ENCODE measurements at regions not wholly inside any gene's neighbourhood (a gene's known extent, or its start where the extent isn't known, plus 50 kb on each side); places are given as distances from the start of the nearest gene placed in this dataset.

DNA sequence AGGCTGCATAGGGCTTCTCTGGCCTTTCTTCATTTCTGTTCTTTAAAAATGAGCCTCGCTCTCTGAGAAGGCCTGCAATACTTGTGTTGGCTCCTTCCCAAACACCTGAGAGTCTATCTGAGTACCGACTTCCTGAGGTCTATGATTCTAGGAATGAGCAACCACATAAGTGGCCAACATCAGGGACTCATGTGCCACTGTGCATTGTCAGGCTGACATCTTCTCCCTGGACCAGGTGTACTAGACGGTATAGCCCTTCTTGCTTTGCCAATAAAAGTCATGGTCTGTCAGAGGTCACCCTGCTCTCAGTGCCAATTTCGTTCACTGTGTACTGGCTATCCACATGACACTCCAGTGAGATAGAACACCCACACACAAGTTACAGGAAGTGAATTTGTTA, 67.4 kb upstream of the EPHA5 start:
- TF ChIP-seq, protein P1, sequence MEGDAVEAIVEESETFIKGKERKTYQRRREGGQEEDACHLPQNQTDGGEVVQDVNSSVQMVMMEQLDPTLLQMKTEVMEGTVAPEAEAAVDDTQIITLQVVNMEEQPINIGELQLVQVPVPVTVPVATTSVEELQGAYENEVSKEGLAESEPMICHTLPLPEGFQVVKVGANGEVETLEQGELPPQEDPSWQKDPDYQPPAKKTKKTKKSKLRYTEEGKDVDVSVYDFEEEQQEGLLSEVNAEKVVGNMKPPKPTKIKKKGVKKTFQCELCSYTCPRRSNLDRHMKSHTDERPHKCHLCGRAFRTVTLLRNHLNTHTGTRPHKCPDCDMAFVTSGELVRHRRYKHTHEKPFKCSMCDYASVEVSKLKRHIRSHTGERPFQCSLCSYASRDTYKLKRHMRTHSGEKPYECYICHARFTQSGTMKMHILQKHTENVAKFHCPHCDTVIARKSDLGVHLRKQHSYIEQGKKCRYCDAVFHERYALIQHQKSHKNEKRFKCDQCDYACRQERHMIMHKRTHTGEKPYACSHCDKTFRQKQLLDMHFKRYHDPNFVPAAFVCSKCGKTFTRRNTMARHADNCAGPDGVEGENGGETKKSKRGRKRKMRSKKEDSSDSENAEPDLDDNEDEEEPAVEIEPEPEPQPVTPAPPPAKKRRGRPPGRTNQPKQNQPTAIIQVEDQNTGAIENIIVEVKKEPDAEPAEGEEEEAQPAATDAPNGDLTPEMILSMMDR (conservative IDR thresholded peaks at IDR 0.05; ENCODE audit: low read length): no peak
- no peak for TF ChIP-seq EZH2phosphoT487 (IDR thresholded peaks at IDR 0.05; ENCODE audit: borderline replicate concordance)
